ENCODE measurements at regions not wholly inside any gene's neighbourhood (a gene's known extent, or its start where the extent isn't known, plus 50 kb on each side); places are given as distances from the start of the nearest gene placed in this dataset.

GRCh38 chr11:45468267-45468856 is 182.2 kb upstream of the SYT13 start:
- TF ChIP-seq TAF1 (IDR thresholded peaks at IDR 0.05; ENCODE audit: low read depth) (no peak), YY1 (IDR thresholded peaks at IDR 0.05; ENCODE audit: low read depth) (no peak)

Data from Ishikawa (cell line).